ENCODE measurements at regions not wholly inside any gene's neighbourhood (a gene's known extent, or its start where the extent isn't known, plus 50 kb on each side); places are given as distances from the start of the nearest gene placed in this dataset.
"Not testable (repeated sequence)": the region's sequence is repeated elsewhere in the genome, so short reads cannot be mapped to it uniquely, and the experiment has no call there.

DNA sequence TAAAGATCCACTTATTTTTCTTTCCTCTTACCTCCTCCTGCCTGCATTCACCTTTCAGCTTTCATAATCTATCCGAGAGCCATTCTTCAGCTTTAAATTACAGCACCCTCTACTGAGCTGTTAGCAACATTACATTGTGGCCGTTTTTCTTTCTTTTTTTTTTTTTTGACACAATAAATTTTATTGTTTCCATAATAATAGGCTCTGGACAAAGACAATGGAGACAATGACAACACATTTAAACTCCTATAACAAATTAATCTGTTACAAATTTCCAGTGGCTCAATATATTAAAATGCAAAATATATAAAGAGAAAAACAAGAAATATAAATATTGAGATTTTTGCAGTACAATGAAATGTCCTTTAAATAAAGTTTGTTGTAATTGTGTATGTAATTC lies 312.7 kb upstream of the COX7C start:
- in situ Hi-C loops (cut with MboI; ENCODE audit: low sequenced_read_pairs, unreplicated experiment); DNase-seq (ENCODE audit: low spot score): not testable (repeated sequence)

DNA sequence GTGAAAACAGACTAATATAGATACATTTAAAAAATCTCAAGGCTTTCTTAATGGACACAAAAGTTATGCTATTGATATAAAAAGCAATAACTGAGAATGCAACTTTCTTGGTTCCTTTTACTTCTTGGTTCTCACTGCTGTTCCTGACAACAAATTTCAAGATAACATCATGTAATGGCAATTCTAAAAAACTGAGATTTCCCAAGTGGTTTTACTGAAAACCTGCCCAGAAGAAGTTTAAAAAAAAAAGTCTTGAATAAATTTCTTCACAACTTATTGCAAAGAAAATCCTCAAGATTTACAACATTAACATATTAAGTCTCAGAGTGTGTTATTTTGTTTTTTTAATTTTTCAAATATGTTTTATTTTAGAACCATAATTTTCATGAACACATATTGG lies 302.8 kb upstream of the COX7C start:
- DNase-seq (ENCODE audit: low spot score) = no peak
- in situ Hi-C loops (cut with MboI; ENCODE audit: low sequenced_read_pairs, unreplicated experiment) = no loop called here
- TF ChIP-seq, protein P1, sequence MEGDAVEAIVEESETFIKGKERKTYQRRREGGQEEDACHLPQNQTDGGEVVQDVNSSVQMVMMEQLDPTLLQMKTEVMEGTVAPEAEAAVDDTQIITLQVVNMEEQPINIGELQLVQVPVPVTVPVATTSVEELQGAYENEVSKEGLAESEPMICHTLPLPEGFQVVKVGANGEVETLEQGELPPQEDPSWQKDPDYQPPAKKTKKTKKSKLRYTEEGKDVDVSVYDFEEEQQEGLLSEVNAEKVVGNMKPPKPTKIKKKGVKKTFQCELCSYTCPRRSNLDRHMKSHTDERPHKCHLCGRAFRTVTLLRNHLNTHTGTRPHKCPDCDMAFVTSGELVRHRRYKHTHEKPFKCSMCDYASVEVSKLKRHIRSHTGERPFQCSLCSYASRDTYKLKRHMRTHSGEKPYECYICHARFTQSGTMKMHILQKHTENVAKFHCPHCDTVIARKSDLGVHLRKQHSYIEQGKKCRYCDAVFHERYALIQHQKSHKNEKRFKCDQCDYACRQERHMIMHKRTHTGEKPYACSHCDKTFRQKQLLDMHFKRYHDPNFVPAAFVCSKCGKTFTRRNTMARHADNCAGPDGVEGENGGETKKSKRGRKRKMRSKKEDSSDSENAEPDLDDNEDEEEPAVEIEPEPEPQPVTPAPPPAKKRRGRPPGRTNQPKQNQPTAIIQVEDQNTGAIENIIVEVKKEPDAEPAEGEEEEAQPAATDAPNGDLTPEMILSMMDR (IDR thresholded peaks at IDR 0.05; ENCODE audit: borderline replicate concordance, control extremely low read depth, extremely low read depth, insufficient read depth, missing control alignments) = no peak

More for the DNA sequence above, 312.7 kb upstream of the COX7C start:
- TF ChIP-seq, protein P1 (IDR thresholded peaks at IDR 0.05; ENCODE audit: borderline replicate concordance, control extremely low read depth, extremely low read depth, insufficient read depth, missing control alignments) = peak; percentile 19

DNA sequence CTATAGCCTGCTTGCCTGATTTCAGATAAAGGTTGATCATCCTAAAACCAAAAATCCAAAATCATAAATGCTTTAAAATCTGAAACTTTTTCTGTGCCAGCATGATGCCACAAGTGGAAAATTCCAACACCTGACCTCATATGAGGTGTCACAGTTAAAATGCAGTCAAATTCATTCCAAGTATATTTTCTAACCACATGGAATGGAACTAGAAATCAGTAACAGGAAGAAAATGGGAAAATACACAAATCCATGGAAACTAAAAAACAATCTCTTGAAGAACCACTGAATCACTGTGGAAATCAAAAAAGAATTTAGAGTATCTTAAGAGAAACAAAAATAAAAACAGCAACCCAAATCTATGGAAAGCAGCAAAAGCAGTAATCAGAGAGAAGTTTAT lies 297.5 kb upstream of the COX7C start:
- TF ChIP-seq, protein P1 (IDR thresholded peaks at IDR 0.05; ENCODE audit: borderline replicate concordance, control extremely low read depth, extremely low read depth, insufficient read depth, missing control alignments) = no peak
- DNase-seq (ENCODE audit: low spot score) = no peak
- in situ Hi-C loops (cut with MboI; ENCODE audit: low sequenced_read_pairs, unreplicated experiment) = no loop called here

DNA sequence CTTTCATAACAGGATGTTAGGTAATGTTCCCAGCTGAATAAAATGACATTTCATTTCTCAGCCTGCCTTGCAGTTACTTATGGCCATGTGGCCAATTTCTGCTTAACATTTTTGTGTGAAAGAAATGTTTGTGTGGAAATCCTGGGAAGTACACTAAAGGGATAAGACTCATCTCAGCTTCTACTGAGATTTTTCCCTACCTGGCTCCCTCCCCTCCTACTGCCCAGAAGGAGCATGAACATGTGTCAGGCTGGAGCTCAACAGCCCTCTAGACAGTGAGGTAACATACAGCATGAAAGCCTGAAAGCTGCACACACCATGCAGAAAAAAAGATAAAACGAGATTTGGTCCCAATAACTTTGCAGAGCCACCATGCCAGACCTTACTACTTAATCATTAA lies 288.4 kb upstream of the COX7C start:
- no peak for DNase-seq (ENCODE audit: low spot score)
- in situ Hi-C loops (cut with MboI; ENCODE audit: low sequenced_read_pairs, unreplicated experiment) = no loop called here
- TF ChIP-seq, protein P1 (IDR thresholded peaks at IDR 0.05; ENCODE audit: borderline replicate concordance, control extremely low read depth, extremely low read depth, insufficient read depth, missing control alignments) = no peak

DNA sequence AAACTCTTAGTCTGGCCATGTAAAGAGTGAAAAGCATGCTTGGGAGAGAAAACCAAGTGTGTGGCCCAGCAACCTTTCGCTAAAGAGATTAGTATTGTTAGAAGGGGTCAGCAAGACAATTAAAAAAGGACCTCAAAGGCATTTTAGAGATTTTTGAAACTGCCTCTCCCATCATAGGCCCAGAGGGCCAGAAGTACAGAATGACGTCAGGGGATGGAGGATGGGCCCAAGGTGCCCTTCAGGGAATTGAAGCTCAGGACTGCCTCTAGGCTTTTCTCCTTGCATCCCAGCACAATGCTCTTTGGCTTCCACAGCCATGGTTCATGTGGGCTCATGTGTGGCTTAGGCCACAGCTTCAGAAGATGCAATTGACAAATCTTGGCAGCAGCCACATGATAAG lies 287.0 kb upstream of the COX7C start:
- DNase-seq (ENCODE audit: low spot score) = no peak
- in situ Hi-C loops (cut with MboI; ENCODE audit: low sequenced_read_pairs, unreplicated experiment) = no loop called here
- TF ChIP-seq, protein P1 (IDR thresholded peaks at IDR 0.05; ENCODE audit: borderline replicate concordance, control extremely low read depth, extremely low read depth, insufficient read depth, missing control alignments) = no peak

DNA sequence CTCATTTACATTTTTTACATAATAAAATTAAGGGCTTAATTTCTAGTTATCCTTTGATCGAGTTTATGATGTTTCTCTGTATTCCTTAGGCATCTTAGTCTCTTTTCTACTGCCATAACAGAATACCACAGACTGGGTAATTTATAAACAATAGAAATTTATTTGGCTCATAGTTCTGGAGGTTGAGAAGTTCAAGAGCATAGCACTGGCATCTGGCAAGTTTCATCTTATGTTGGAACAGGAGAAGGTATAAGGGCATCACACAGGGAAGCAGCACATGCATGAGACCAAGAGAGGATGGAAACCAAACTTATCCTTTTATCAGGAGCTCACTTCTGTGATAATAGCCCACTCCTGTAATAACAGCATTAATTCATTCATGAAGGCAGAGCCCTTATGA lies 284.9 kb upstream of the COX7C start:
- in situ Hi-C loops (cut with MboI; ENCODE audit: low sequenced_read_pairs, unreplicated experiment) = no loop called here
- TF ChIP-seq, protein P1 (IDR thresholded peaks at IDR 0.05; ENCODE audit: borderline replicate concordance, control extremely low read depth, extremely low read depth, insufficient read depth, missing control alignments) = no peak
- no peak for DNase-seq (ENCODE audit: low spot score)
